ENCODE measurements at regions not wholly inside any gene's neighbourhood (a gene's known extent, or its start where the extent isn't known, plus 50 kb on each side); places are given as distances from the start of the nearest gene placed in this dataset.

DNA sequence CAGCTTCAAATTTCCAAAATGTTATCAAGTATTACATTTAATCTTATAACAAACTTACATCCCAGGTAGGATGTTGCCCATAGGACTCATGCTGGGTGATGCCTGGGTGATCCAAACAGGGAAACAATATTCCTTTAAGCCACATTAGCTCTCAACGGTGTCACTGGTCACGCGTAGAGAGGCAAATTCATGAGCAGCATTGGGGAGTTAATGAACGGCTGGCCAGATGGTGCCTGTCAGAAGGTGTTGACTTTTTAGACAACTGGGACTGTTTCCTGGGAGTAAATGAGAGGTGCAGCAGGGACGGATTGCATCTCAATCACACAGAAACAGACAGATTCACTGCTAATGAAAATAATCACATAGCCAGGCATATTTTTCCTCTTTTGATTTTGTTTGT, 83.3 kb upstream of the ID4 start:
- TF ChIP-seq, protein P1, sequence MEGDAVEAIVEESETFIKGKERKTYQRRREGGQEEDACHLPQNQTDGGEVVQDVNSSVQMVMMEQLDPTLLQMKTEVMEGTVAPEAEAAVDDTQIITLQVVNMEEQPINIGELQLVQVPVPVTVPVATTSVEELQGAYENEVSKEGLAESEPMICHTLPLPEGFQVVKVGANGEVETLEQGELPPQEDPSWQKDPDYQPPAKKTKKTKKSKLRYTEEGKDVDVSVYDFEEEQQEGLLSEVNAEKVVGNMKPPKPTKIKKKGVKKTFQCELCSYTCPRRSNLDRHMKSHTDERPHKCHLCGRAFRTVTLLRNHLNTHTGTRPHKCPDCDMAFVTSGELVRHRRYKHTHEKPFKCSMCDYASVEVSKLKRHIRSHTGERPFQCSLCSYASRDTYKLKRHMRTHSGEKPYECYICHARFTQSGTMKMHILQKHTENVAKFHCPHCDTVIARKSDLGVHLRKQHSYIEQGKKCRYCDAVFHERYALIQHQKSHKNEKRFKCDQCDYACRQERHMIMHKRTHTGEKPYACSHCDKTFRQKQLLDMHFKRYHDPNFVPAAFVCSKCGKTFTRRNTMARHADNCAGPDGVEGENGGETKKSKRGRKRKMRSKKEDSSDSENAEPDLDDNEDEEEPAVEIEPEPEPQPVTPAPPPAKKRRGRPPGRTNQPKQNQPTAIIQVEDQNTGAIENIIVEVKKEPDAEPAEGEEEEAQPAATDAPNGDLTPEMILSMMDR (IDR thresholded peaks at IDR 0.05), result no peak
- TF ChIP-seq ZFX (IDR thresholded peaks at IDR 0.05; ENCODE audit: borderline replicate concordance), result no peak
